HEK293T (cell line): ENCODE measurements at regions not wholly inside any gene's neighbourhood (a gene's known extent, or its start where the extent isn't known, plus 50 kb on each side); places are given as distances from the start of the nearest gene placed in this dataset.
"Not testable (repeated sequence)": the region's sequence is repeated elsewhere in the genome, so short reads cannot be mapped to it uniquely, and the experiment has no call there.

Experiments used
- FOXA1 ChIP-seq: fragments of 450-650 bp; IDR thresholded peaks from 2 replicates; pipeline ENCODE4 v1.6.1; 2016; ENCODE audit warnings: mild to moderate bottlenecking
- FOXM1 ChIP-seq: fragments of 450-650 bp; IDR thresholded peaks from 2 replicates; pipeline ENCODE4 v1.6.1; 2017; ENCODE audit warnings: mild to moderate bottlenecking, borderline replicate concordance
- HDGF ChIP-seq: fragments of 450-650 bp; IDR thresholded peaks from 2 replicates; pipeline ENCODE4 v1.6.1; 2017; ENCODE audit warnings: antibody characterized with exemption, borderline replicate concordance
- SP1 ChIP-seq: fragments of 450-650 bp; IDR thresholded peaks from 2 replicates; pipeline ENCODE4 v1.6.1; 2017

DNA sequence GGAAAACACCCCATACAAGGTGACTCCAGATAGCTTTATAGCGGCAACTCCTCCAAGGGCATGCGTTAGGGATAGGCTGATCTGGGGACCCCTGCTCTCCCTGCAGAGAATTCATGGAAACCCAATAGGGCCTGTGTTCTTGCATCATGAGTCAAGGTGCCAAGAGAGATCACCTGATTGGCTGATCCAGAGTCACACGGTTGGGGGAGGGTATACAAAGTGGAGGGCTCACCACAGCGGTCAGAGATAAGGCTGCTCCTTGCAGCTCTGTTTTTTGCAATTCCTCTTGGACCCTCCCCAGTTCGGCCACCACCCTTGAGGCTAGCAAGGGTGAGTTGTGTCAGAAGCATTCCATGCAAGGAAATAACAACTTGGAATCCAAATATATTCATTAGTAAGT is 79.6 kb downstream of the NPIPA7 start:
- TF ChIP-seq HDGF, FOXA1, SP1, FOXM1: not testable (repeated sequence)
